K562 (cell line): ENCODE measurements at regions not wholly inside any gene's neighbourhood (a gene's known extent, or its start where the extent isn't known, plus 50 kb on each side); places are given as distances from the start of the nearest gene placed in this dataset.

Experiments used
- ATAC-seq: fragments of 200-7000 bp; cut with Tn5 transposase; 3 replicates; pipeline ENCODE4 v1.9.1; 2020; ENCODE audit warnings: moderate library complexity
- BruUV-seq: library from RNA; stranded (reverse); fragments of 400-500 nt; replicated peaks from 2 replicates; lab custom pipeline; 2021; lab: Mats Ljungman, UMichigan
- CTCF ChIA-PET: fragments of 300-600 bp; formaldehyde crosslinking; extraction: SDS; loops from one replicate; lab custom pipeline; 2021; ENCODE audit warnings: low intra/inter-chr PET ratio; lab: Yijun Ruan, JAX
- POLR2A ChIA-PET: fragments of 300-600, 350-650 bp; sonication (Branson Sonifier 250); formaldehyde crosslinking; extraction: SDS; loops from one replicate; lab custom pipeline; 2021; ENCODE audit warnings: antibody characterized with exemption, inconsistent platforms; lab: Yijun Ruan, JAX
- DNase-seq, 4 experiments: peaks; one replicate each; pipeline versions ENCODE4 v3.0.0 to v3.0.0-alpha.2; 2011 to 2018; ENCODE audit warnings: low spot score in 3 of 4, mixed read lengths in 3 of 4; ENCODE audit errors: extremely low read depth in 1 of 4
- FAIRE-seq: peaks from 2 replicates; lab custom pipeline; 2011; peaks lifted over from hg19 to GRCh38; lab: Jason Lieb, UNC
- H2AFZ ChIP-seq: 2 replicates; pipeline ENCODE4 v1.6.0; 2011; ENCODE audit warnings: low read depth, low read length, control low read depth, inconsistent platforms
- H3K27ac ChIP-seq: fragments of 200-600 bp; 3 replicates; pipeline ENCODE4 v1.8.0; 2011; ENCODE audit warnings: low read depth, mild to moderate bottlenecking, control low read depth, inconsistent platforms, low read length, moderate library complexity, mixed read lengths; ENCODE audit errors: extremely low read depth
- H3K27me3 ChIP-seq, 2 experiments: fragments of 300-600 bp in 1 of 2; 2 replicates in 1 of 2; 3 replicates in 1 of 2; pipeline versions ENCODE4 v1.6.0 to v1.8.0; 2011; ENCODE audit warnings: inconsistent platforms in 2 of 2, low read length in 2 of 2, mild to moderate bottlenecking in 1 of 2, mixed read lengths in 1 of 2, moderate library complexity in 1 of 2; ENCODE audit not compliant: control insufficient read depth in 2 of 2, insufficient read depth in 2 of 2
- H3K36me3 ChIP-seq: fragments of 300-600 bp; 3 replicates; pipeline ENCODE4 v1.8.0; 2011; ENCODE audit warnings: mild to moderate bottlenecking, low read length, inconsistent platforms; ENCODE audit not compliant: control insufficient read depth, insufficient read depth
- H3K4me1 ChIP-seq, 2 experiments: fragments of 200-600 bp in 1 of 2; replicated peaks in 1 of 2; 2 replicates in 1 of 2; 3 replicates in 1 of 2; pipeline versions ENCODE4 v1.5.1 to v1.8.0; 2011; ENCODE audit warnings: inconsistent platforms in 2 of 2, low read length in 2 of 2, mild to moderate bottlenecking in 1 of 2, mixed read lengths in 1 of 2, moderate library complexity in 1 of 2; ENCODE audit not compliant: control insufficient read depth in 2 of 2, insufficient read depth in 2 of 2
- H3K4me2 ChIP-seq: 2 replicates; pipeline ENCODE4 v1.6.1; 2011; ENCODE audit warnings: low read length, control low read depth, inconsistent platforms, mixed read lengths; ENCODE audit not compliant: insufficient read depth
- H3K4me3 ChIP-seq: fragments of 200-600 bp; sonication (generic), shearing (Covaris generic); 2 replicates; pipeline ENCODE4 v1.5.1; 2016; ENCODE audit warnings: control low read depth, inconsistent platforms
- H3K79me2 ChIP-seq: fragments of 200-600 bp; 3 replicates; pipeline ENCODE4 v1.8.0; 2011; ENCODE audit warnings: low read length, inconsistent platforms; ENCODE audit not compliant: control insufficient read depth, insufficient read depth
- H3K9ac ChIP-seq, 2 experiments: 2 replicates each; pipeline versions ENCODE4 v1.6.0 to v1.6.1; 2011; ENCODE audit warnings: low read depth in 2 of 2, low read length in 2 of 2, control low read depth in 1 of 2, inconsistent platforms in 1 of 2, mild to moderate bottlenecking in 1 of 2, mixed read lengths in 1 of 2; ENCODE audit not compliant: insufficient read depth in 1 of 2
- H3K9me1 ChIP-seq: one replicate; pipeline ENCODE4 v1.6.0; 2011; ENCODE audit warnings: inconsistent platforms, mild to moderate bottlenecking, low read length, moderate library complexity; ENCODE audit not compliant: control insufficient read depth, insufficient read depth
- H3K9me3 ChIP-seq: replicated peaks from 2 replicates; pipeline ENCODE4 v1.5.1; 2011; ENCODE audit warnings: low read depth, low read length, inconsistent platforms; ENCODE audit not compliant: control insufficient read depth, insufficient read depth
- H4K20me1 ChIP-seq: replicated peaks from 2 replicates; pipeline ENCODE4 v1.6.1; 2011; ENCODE audit warnings: low read length, inconsistent platforms, mixed read lengths; ENCODE audit not compliant: control insufficient read depth, insufficient read depth
- C11orf30 ChIP-seq: fragments of 450-650 bp; IDR thresholded peaks from 2 replicates; pipeline ENCODE4 v1.6.1; 2016; ENCODE audit warnings: low read depth, mild to moderate bottlenecking
- EP300 ChIP-seq: IDR thresholded peaks from 2 replicates; pipeline ENCODE4 v1.6.1; 2012; ENCODE audit warnings: low read length, improper control_type of control experiment
- GABPB2 ChIP-seq: fragments of 250-450 bp; sonication (Bioruptor Pico); conservative IDR thresholded peaks from 2 replicates; pipeline ENCODE4 v1.5.1; 2021; ENCODE audit warnings: mild to moderate bottlenecking
- GATAD2B ChIP-seq: fragments of 450-650 bp; IDR thresholded peaks from 2 replicates; pipeline ENCODE4 v1.6.1; 2017; ENCODE audit warnings: mild to moderate bottlenecking, borderline replicate concordance
- JUN ChIP-seq, 2 experiments: sonication (generic) in 1 of 2; formaldehyde crosslinking in 1 of 2; IDR thresholded peaks; 2 replicates each; pipeline versions ENCODE4 v1.6.1 to v1.8.0; 2012 to 2022; ENCODE audit warnings: borderline replicate concordance in 2 of 2, mild to moderate bottlenecking in 2 of 2, improper control_type of control experiment in 1 of 2, low read depth in 1 of 2, low read length in 1 of 2, missing genetic modification reagents in 1 of 2
- MTA2 ChIP-seq: fragments of 450-650 bp; IDR thresholded peaks from 2 replicates; pipeline ENCODE4 v1.6.1; 2016; ENCODE audit warnings: low read depth
- NBN ChIP-seq: fragments of 450-650 bp; IDR thresholded peaks from 2 replicates; pipeline ENCODE4 v1.6.1; 2016; ENCODE audit warnings: low read depth, mild to moderate bottlenecking
- SMAD1 ChIP-seq: fragments of 150-350 bp; IDR thresholded peaks from 2 replicates; pipeline ENCODE4 v1.6.1; 2014; ENCODE audit warnings: low read length, low read depth; ENCODE audit not compliant: partially characterized antibody
- TEAD2 ChIP-seq: fragments of 450-650 bp; IDR thresholded peaks from 2 replicates; pipeline ENCODE4 v1.6.1; 2016; ENCODE audit warnings: missing genetic modification characterization, control low read depth, missing compliant biosample characterization
- TFE3 ChIP-seq: fragments of 450-650 bp; formaldehyde crosslinking; IDR thresholded peaks from 2 replicates; pipeline ENCODE4 v1.4.0; 2020; ENCODE audit warnings: mild to moderate bottlenecking, mixed read lengths
- U2AF1 ChIP-seq: fragments of 200-400 bp; formaldehyde crosslinking; optimal IDR thresholded peaks from 2 replicates; pipeline ENCODE3; 2017; ENCODE audit warnings: mild to moderate bottlenecking, low read depth, low read length, moderate library complexity
- VEZF1 ChIP-seq: fragments of 200-800 bp; sonication (Bioruptor generic); IDR thresholded peaks from 2 replicates; pipeline ENCODE4 v1.6.1; 2017; ENCODE audit warnings: missing genetic modification characterization, missing compliant biosample characterization
- ZBTB5 ChIP-seq: fragments of 450-650 bp; IDR thresholded peaks from 2 replicates; pipeline ENCODE4 v1.6.1; 2017; ENCODE audit warnings: antibody characterized with exemption
- ZNF444 ChIP-seq: fragments of 250-450 bp; sonication (Bioruptor Pico); IDR thresholded peaks from 2 replicates; pipeline ENCODE4 v1.4.0; 2020; ENCODE audit warnings: mild to moderate bottlenecking, moderate library complexity
- ZNF512 ChIP-seq: IDR thresholded peaks from 2 replicates; pipeline ENCODE4 v1.6.1; 2016; ENCODE audit warnings: missing genetic modification characterization, missing compliant biosample characterization
- ZNF699 ChIP-seq: fragments of 250-450 bp; sonication (Bioruptor Pico); IDR thresholded peaks from 2 replicates; pipeline ENCODE4 v1.8.0; 2021; ENCODE audit warnings: mild to moderate bottlenecking, moderate library complexity; ENCODE audit not compliant: insufficient replicate concordance
- WGBS: fragments of 100-300 bp; shearing (Covaris generic); methylation state at CpG from one replicate; pipeline ENCODE4 v1.1.6; 2016; ENCODE audit warnings: low coverage, mixed read lengths; ENCODE audit not compliant: insufficient coverage; ENCODE audit errors: missing lambda C conversion rate; 5-methylcytosine and 5-hydroxymethylcytosine counted together
- in situ Hi-C: fragments of 300-500 bp; cut with MboI; formaldehyde crosslinking; loops from 4 replicates; pipeline ENCODE4 v1.15.0; 2018; ENCODE audit warnings: inconsistent platforms, mixed read lengths
- intact Hi-C: fragments of 100-400 bp; cut with micrococcal nuclease; formaldehyde crosslinking; loops from 2 replicates; pipeline ENCODE4 v1.14.2; 2022

GRCh38 chr7:84591897-84592296 is 397.3 kb upstream of the SEMA3A start (continued):
- TF ChIP-seq MTA2 (no peak), SMAD1 (no peak), TFE3 (no peak), GATAD2B (no peak), EP300 (no peak), NBN (no peak)

GRCh38 chr7:84589012-84589411 is 394.4 kb upstream of the SEMA3A start:
- BruUV-seq = no TSS peak
- FAIRE-seq (no peak), ATAC-seq (no peak), DNase-seq (no peak)
- Histone ChIP-seq H3K4me3 (no peak overlapping the region), H3K4me1 (no peaks in the 10 kb centered on the region; a peak in 1 of 5 replicates), H3K9me3 (no peaks in the 10 kb centered on the region), H2AFZ (no peak overlapping the region), H3K9ac (no peak overlapping the region), H3K4me2 (no peak overlapping the region), H4K20me1 (no peaks in the 10 kb centered on the region), H3K79me2 (no peaks in the 10 kb centered on the region), H3K9me1 (no peaks in the 10 kb centered on the region), H3K27ac (no peak overlapping the region), H3K27me3 (no peaks in the 10 kb centered on the region), H3K36me3 (no peaks in the 10 kb centered on the region)
- POLR2A ChIA-PET = interaction anchor here (0.6 kb wide), 1 partner anchor 48 kb away, joined by 3 read pairs; no protein-coding TSS in a partner anchor
- in situ Hi-C loops (no loop called here), intact Hi-C loops (no loop called here)
- 17% methylated on average over 4 of the region's 4 CpGs for WGBS
- CTCF ChIA-PET = no interaction called here
- no peak for TF ChIP-seq ZNF699
- TF ChIP-seq JUN (IDR thresholded peaks at IDR 0.05; ENCODE audit: borderline replicate concordance, low read depth, low read length) = no peak
- no peak for TF ChIP-seq JUN (CRISPR knock-in tag; IDR thresholded peaks at IDR 0.05; ENCODE audit: borderline replicate concordance)
- TF ChIP-seq U2AF1 = no peak
- TF ChIP-seq ZNF444 (CRISPR knock-in tag) = no peak
- TF ChIP-seq TEAD2 = no peak
- no peak for TF ChIP-seq C11orf30
- TF ChIP-seq ZNF512 = no peak
- no peak for TF ChIP-seq VEZF1 (CRISPR knock-in tag)
- TF ChIP-seq GABPB2 (CRISPR knock-in tag) = no peak
- TF ChIP-seq ZBTB5 = no peak
